ENCODE measurements at regions not wholly inside any gene's neighbourhood (a gene's known extent, or its start where the extent isn't known, plus 50 kb on each side); places are given as distances from the start of the nearest gene placed in this dataset.

DNA sequence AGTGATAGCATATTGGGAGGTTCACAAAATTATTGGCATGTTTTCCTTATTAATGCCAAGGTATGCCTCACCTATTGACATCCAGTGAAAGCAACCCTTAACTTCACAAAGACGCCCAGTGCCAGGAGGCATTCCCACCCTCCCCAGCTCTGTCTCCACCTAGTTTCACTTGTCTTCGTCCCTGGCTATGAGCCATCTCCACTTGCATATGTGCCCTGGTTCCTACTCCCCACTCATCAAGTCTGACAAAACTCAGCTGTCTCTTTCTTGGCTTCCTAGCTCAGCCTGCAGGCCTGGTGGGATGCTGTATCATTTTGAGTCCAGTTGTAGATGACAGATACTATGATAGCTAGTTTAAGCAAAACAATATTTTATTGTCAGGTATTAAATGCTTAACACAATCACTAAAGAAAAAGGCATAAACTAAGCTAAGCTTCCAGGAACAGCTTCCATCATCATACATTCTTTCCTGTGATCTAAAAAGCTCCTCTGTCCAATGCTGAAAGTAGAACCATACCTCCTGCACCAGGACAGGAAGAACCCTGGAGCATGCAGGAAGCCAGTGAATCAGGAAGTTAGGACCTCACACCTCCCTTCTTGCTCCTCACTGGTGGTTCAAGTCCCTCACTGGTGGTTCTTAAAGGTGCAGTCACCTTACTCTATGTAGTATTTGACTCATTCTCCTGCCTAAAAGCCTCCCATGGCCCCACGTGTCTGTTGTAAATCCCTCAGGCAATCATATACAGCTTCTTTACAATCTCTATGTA lies 410.3 kb upstream of the RASGEF1B start:
- no peak overlapping the region for H2AFZ ChIP-seq (ENCODE audit: low read length)
- H3K79me2 ChIP-seq (ENCODE audit: control insufficient read depth, insufficient read depth, low read length): no peaks in the 10 kb centered on the region
- H3K4me1 ChIP-seq (ENCODE audit: control insufficient read depth, extremely low read depth, insufficient read depth, low read length): no peaks in the 10 kb centered on the region
- no peak overlapping the region for H3K4me2 ChIP-seq (ENCODE audit: extremely low read depth, insufficient read depth, low read length)
- TF ChIP-seq, protein P1, sequence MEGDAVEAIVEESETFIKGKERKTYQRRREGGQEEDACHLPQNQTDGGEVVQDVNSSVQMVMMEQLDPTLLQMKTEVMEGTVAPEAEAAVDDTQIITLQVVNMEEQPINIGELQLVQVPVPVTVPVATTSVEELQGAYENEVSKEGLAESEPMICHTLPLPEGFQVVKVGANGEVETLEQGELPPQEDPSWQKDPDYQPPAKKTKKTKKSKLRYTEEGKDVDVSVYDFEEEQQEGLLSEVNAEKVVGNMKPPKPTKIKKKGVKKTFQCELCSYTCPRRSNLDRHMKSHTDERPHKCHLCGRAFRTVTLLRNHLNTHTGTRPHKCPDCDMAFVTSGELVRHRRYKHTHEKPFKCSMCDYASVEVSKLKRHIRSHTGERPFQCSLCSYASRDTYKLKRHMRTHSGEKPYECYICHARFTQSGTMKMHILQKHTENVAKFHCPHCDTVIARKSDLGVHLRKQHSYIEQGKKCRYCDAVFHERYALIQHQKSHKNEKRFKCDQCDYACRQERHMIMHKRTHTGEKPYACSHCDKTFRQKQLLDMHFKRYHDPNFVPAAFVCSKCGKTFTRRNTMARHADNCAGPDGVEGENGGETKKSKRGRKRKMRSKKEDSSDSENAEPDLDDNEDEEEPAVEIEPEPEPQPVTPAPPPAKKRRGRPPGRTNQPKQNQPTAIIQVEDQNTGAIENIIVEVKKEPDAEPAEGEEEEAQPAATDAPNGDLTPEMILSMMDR (conservative IDR thresholded peaks at IDR 0.05 in 1 of 2, IDR thresholded peaks at IDR 0.05 in 1 of 2; ENCODE audit: low read depth in 1 of 2, low read length in 2 of 2): no peak
- no peak for TF ChIP-seq EZH2 (IDR thresholded peaks at IDR 0.05; ENCODE audit: low read length, missing control alignments)
- no peaks in the 10 kb centered on the region for H3K36me3 ChIP-seq (ENCODE audit: control insufficient read depth, insufficient read depth, low read length)
- no peak overlapping the region for H3K27ac ChIP-seq (ENCODE audit: insufficient read depth, low read length)
- H3K27me3 ChIP-seq (ENCODE audit: control insufficient read depth, insufficient read depth, low read length): no peaks in the 10 kb centered on the region
- H3K9ac ChIP-seq (ENCODE audit: insufficient read depth, low read length): no peak overlapping the region
- DNase-seq (ENCODE audit: low read depth in 2 of 2): no peak
- H4K20me1 ChIP-seq (ENCODE audit: control insufficient read depth, extremely low read depth, insufficient read depth, low read length): no peaks in the 10 kb centered on the region
- no peaks in the 10 kb centered on the region for H3K9me3 ChIP-seq (ENCODE audit: control insufficient read depth, insufficient read depth, low read depth, low read length)
- H3K4me3 ChIP-seq (replicated peaks in 1 of 4; ENCODE audit: control extremely low read depth in 1 of 4, insufficient read depth in 1 of 4, low read depth in 3 of 4, low read length in 4 of 4): no peak overlapping the region

DNA sequence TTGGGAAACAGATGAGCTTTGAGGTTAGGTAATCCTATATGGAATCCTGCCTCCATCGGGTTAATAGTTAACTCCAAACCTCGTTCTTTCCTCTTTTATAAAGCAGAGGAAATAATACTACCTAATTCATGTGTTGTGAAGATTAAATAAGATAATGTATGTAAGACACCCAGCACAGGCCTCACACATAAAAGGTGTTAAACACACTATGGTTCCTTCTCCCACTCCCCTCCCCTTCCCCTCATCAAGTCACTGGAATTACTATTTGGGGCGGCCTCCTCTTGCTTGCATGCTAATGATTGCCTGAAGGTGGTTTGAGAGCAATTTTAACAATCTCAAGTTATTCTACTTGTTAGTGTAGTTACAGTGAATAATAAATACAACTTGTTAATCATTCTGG lies 404.4 kb upstream of the RASGEF1B start:
- no peak overlapping the region for H3K4me3 ChIP-seq (replicated peaks in 1 of 4; ENCODE audit: control extremely low read depth in 1 of 4, insufficient read depth in 1 of 4, low read depth in 3 of 4, low read length in 4 of 4)
- H4K20me1 ChIP-seq (ENCODE audit: control insufficient read depth, extremely low read depth, insufficient read depth, low read length): no peaks in the 10 kb centered on the region
- no peak overlapping the region for H3K27ac ChIP-seq (ENCODE audit: insufficient read depth, low read length)
- no peak for DNase-seq (ENCODE audit: low read depth in 2 of 2)
- H3K36me3 ChIP-seq (ENCODE audit: control insufficient read depth, insufficient read depth, low read length): no peaks in the 10 kb centered on the region
- no peak overlapping the region for H3K9ac ChIP-seq (ENCODE audit: insufficient read depth, low read length)
- H3K27me3 ChIP-seq (ENCODE audit: control insufficient read depth, insufficient read depth, low read length): no peaks in the 10 kb centered on the region
- no peaks in the 10 kb centered on the region for H3K9me3 ChIP-seq (ENCODE audit: control insufficient read depth, insufficient read depth, low read depth, low read length)
- H3K79me2 ChIP-seq (ENCODE audit: control insufficient read depth, insufficient read depth, low read length): no peaks in the 10 kb centered on the region
- no peaks in the 10 kb centered on the region for H3K4me1 ChIP-seq (ENCODE audit: control insufficient read depth, extremely low read depth, insufficient read depth, low read length)
- no peak overlapping the region for H2AFZ ChIP-seq (ENCODE audit: low read length)
- H3K4me2 ChIP-seq (ENCODE audit: extremely low read depth, insufficient read depth, low read length): no peak overlapping the region
- no peak for TF ChIP-seq EZH2 (IDR thresholded peaks at IDR 0.05; ENCODE audit: low read length, missing control alignments)
- TF ChIP-seq, protein P1 (conservative IDR thresholded peaks at IDR 0.05 in 1 of 2, IDR thresholded peaks at IDR 0.05 in 1 of 2; ENCODE audit: low read depth in 1 of 2, low read length in 2 of 2): no peak

DNA sequence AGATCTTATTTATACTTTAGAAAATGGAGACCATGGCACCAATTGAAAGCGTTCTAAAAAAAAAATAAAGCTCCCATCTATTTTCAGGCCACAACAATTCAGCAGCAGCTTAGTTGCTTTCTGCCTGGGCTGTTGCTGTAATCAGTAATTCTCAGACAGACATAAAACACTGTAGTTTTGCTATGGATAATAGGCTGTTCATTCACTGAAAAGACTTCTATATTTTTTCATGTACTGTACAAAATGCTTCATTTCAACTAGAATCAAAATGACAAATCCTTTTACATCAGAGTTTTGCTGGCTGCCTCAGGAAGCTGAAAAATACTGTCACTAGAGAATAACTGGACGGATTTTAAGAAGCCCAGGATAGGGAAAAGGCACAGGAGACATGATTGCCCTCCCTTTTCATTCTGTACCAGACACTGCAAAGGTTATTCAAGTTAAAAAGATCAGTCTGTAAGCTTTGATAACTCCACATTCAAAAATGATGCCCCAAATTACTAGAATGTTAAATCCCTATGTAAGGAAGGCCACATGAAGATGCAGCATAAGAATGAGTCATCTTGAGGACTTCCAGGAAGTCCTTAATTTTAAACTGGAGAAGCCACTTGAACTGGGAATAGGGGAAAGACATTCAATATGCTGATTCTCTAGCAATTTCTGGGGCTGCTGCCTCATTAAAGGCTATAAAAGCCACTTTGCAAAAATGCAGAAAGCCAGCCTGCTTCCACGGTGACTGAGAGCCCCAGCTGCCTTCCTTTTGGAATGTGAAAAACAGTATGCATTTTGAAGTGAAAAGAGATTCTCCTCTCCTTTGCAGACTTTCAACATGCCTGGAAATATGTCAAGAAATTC lies 403.2 kb upstream of the RASGEF1B start:
- no peaks in the 10 kb centered on the region for H4K20me1 ChIP-seq (ENCODE audit: control insufficient read depth, extremely low read depth, insufficient read depth, low read length)
- TF ChIP-seq, protein P1 (conservative IDR thresholded peaks at IDR 0.05 in 1 of 2, IDR thresholded peaks at IDR 0.05 in 1 of 2; ENCODE audit: low read depth in 1 of 2, low read length in 2 of 2): no peak
- no peak for TF ChIP-seq EZH2 (IDR thresholded peaks at IDR 0.05; ENCODE audit: low read length, missing control alignments)
- no peak for DNase-seq (ENCODE audit: low read depth in 2 of 2)

More for the DNA sequence above, 403.2 kb upstream of the RASGEF1B start:
- Histone ChIP-seq H3K4me2 (ENCODE audit: extremely low read depth, insufficient read depth, low read length) (no peak overlapping the region), H3K27ac (ENCODE audit: insufficient read depth, low read length) (no peak overlapping the region), H3K9me3 (ENCODE audit: control insufficient read depth, insufficient read depth, low read depth, low read length) (no peaks in the 10 kb centered on the region), H3K4me3 (replicated peaks in 1 of 4; ENCODE audit: control extremely low read depth in 1 of 4, insufficient read depth in 1 of 4, low read depth in 3 of 4, low read length in 4 of 4) (no peak overlapping the region), H3K4me1 (ENCODE audit: control insufficient read depth, extremely low read depth, insufficient read depth, low read length) (no peaks in the 10 kb centered on the region), H3K27me3 (ENCODE audit: control insufficient read depth, insufficient read depth, low read length) (no peaks in the 10 kb centered on the region), H3K36me3 (ENCODE audit: control insufficient read depth, insufficient read depth, low read length) (no peaks in the 10 kb centered on the region), H2AFZ (ENCODE audit: low read length) (no peak overlapping the region), H3K79me2 (ENCODE audit: control insufficient read depth, insufficient read depth, low read length) (no peaks in the 10 kb centered on the region), H3K9ac (ENCODE audit: insufficient read depth, low read length) (no peak overlapping the region)
